Mucosa of descending colon (tissue), 3 donors: ENCODE measurements at regions not wholly inside any gene's neighbourhood (a gene's known extent, or its start where the extent isn't known, plus 50 kb on each side); places are given as distances from the start of the nearest gene placed in this dataset.

ENCODE experiments used
- ATAC-seq: fragments of 200-7000 bp; cut with Tn5 transposase; one replicate; pipeline ENCODE4 v1.9.1; 2020; ENCODE audit warnings: mild to moderate bottlenecking, moderate library complexity
- DNase-seq, 3 donors: peaks; one replicate each; pipeline ENCODE4 v3.0.0-alpha.2; 2020
- H3K36me3 ChIP-seq: fragments of 200-600 bp; one replicate; pipeline ENCODE4 v1.8.0; 2021; ENCODE audit warnings: low read depth, mild to moderate bottlenecking
- H3K4me1 ChIP-seq: fragments of 200-600 bp; one replicate; pipeline ENCODE4 v1.8.0; 2021; ENCODE audit warnings: low read depth, mild to moderate bottlenecking
- H3K4me3 ChIP-seq: fragments of 200-600 bp; one replicate; pipeline ENCODE4 v1.8.0; 2021; ENCODE audit warnings: mild to moderate bottlenecking
- H3K9me3 ChIP-seq: fragments of 200-600 bp; one replicate; pipeline ENCODE4 v1.8.0; 2021; ENCODE audit warnings: mild to moderate bottlenecking
- intact Hi-C, 2 donors: fragments of 100-400 bp; cut with DNase I in 1 of 2; cut with micrococcal nuclease in 1 of 2; formaldehyde crosslinking; loops; one replicate each; pipeline versions ENCODE4 v1.11.0 to v1.11.1; 2022; cut with DNase I, micrococcal nuclease
- TF ChIP-seq, protein P1 (sequence below): fragments of 200-600 bp; IDR thresholded peaks from one replicate; pipeline ENCODE4 v1.8.0; 2022; ENCODE audit warnings: antibody characterized with exemption, mild to moderate bottlenecking
- donor health status: DM: no; HTN: no; CAD: no; lungs with moderate emphysema.
- donor health status: DM: no; HTN: no; CAD: no.
- donor health status: DM: no; HTN: yes; CAD: no.

DNA sequence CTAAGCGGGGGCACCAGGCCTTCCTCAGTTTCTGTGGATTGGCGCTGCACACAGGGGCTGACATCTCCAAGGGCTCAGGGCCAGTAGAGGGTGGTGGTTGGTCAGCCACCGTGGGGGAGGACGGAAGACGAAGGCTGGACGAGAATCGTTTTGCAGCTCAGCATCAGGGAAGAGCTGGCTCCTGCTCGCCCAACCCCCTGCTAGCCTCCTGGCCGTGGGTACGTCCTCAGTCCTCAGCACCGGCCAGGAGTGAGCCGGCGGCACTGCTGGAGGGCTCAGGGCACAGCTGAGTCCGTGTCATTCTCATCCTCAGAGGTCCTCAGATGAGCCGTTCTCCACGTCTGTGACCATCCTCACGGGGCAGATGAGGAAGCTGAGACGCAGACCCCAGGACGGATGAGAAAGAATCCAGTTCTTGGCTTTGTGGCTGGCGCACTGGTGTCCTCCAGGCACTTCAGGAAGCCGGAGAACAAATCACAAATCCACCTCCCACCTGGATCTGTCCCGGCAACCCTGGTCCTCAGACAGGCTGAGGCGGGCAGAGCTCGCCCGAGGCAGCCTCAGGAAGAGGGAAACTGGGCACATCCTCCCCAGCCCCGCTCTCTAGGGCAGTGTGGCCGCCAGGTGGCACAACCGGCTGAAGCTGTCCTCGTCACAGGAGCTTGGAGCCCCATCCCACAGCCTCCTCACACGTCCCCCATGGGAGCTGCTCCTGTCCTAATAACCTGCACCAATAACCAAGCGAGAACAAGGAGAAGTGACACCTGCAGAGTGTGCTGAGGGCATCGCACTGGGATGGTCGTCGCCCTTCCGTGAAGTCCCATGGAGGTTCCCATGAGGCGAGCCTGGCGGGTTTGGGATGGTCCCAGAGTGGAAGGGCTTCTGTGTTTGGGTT is 393.7 kb downstream of the BRD1 start:
- intact Hi-C loops = no loop called here
- Histone ChIP-seq H3K36me3 (no peaks in the 10 kb centered on the region), H3K4me1 (no peaks in the 10 kb centered on the region), H3K4me3 (no peak overlapping the region), H3K9me3 (no peaks in the 10 kb centered on the region)
- TF ChIP-seq, protein P1, sequence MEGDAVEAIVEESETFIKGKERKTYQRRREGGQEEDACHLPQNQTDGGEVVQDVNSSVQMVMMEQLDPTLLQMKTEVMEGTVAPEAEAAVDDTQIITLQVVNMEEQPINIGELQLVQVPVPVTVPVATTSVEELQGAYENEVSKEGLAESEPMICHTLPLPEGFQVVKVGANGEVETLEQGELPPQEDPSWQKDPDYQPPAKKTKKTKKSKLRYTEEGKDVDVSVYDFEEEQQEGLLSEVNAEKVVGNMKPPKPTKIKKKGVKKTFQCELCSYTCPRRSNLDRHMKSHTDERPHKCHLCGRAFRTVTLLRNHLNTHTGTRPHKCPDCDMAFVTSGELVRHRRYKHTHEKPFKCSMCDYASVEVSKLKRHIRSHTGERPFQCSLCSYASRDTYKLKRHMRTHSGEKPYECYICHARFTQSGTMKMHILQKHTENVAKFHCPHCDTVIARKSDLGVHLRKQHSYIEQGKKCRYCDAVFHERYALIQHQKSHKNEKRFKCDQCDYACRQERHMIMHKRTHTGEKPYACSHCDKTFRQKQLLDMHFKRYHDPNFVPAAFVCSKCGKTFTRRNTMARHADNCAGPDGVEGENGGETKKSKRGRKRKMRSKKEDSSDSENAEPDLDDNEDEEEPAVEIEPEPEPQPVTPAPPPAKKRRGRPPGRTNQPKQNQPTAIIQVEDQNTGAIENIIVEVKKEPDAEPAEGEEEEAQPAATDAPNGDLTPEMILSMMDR = no peak
- ATAC-seq (no peak), DNase-seq (no peak)

- TF ChIP-seq, protein P1 = no peak
- Histone ChIP-seq H3K4me3 (no peak overlapping the region), H3K36me3 (no peaks in the 10 kb centered on the region), H3K4me1 (no peaks in the 10 kb centered on the region), H3K9me3 (no peaks in the 10 kb centered on the region)
- ATAC-seq (no peak), DNase-seq (no peak)
- intact Hi-C loops = no loop called here
Measured at GRCh38 chr22:49432897-49433443, 394.7 kb downstream of the BRD1 start.

DNA sequence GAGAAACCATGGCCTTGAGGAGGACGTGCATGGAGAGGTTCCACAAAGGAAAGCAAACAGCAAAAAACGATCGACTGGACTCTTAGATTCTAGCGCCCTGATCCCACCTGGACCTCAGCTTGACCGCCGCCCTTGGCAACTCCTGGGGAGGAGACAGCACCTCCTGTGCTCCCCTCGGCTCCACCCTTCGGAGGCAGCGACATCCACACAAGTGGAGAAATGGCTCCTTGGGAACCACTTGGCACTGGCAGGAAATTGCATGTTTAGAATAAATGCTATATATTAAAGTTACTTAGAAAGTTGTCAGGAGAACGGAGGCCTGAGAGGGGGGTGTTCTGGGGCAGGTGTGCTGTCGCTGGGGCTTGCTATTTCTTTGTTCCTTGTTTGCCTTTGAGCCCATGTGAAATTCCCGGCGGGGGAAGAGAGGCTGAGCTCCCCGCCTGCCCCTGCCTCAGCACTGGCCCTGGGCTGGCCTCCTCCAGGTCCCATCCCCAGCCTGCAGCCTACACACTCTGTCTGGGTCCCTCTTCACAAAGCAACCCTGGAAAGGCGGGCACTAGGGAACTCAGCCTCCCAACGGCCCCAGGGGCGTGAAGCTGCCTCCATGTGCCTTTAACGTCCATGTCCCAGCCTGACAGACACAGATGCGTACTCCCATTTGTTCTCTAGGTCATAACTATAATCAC is 395.3 kb downstream of the BRD1 start:
- DNase-seq (no peak), ATAC-seq (no peak)
- intact Hi-C loops = no loop called here
- Histone ChIP-seq H3K4me1 (no peaks in the 10 kb centered on the region), H3K9me3 (no peaks in the 10 kb centered on the region), H3K36me3 (no peaks in the 10 kb centered on the region), H3K4me3 (no peak overlapping the region)
- TF ChIP-seq, protein P1 = no peak

DNA sequence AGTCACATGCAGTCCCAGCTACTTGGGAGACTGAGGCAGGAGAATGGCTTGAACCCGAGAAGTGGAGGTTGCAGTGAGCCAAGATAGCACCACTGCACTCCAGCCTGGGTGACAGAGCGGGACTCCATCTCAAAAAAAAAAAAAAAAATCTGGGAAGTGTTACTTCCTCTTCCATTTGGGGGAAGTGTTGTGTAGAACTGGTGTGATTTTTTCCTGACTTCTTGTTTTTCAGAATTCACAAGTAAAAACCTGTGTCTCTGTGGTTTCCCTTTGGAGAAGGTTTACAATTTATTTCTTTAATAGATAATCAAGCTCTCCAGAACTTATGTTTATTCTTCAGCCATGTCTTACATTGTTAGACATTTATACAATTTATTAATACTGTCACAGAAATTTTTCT is 396.1 kb downstream of the BRD1 start:
- no peak for ATAC-seq
- Histone ChIP-seq H3K4me1 (no peaks in the 10 kb centered on the region), H3K9me3 (no peaks in the 10 kb centered on the region), H3K4me3 (no peak overlapping the region), H3K36me3 (no peaks in the 10 kb centered on the region)
- TF ChIP-seq, protein P1 = no peak
- intact Hi-C loops = no loop called here
- no peak for DNase-seq

- ATAC-seq (no peak), DNase-seq (no peak)
- H3K9me3 ChIP-seq = no peaks in the 10 kb centered on the region
- H3K4me1 ChIP-seq = no peaks in the 10 kb centered on the region
- intact Hi-C loops = no loop called here
- TF ChIP-seq, protein P1 = no peak
- no peak overlapping the region for H3K4me3 ChIP-seq
- no peaks in the 10 kb centered on the region for H3K36me3 ChIP-seq
Measured at GRCh38 chr22:49429066-49429465, 398.6 kb downstream of the BRD1 start.
